HG02610 (cell line): ENCODE measurements at regions not wholly inside any gene's neighbourhood (a gene's known extent, or its start where the extent isn't known, plus 50 kb on each side); places are given as distances from the start of the nearest gene placed in this dataset.
"Not testable (repeated sequence)": the region's sequence is repeated elsewhere in the genome, so short reads cannot be mapped to it uniquely, and the experiment has no call there.

Experiments used
- ATAC-seq: cut with Tn5 transposase; IDR thresholded peaks from one replicate; pipeline ENCODE4 v1.9.1; 2021; ENCODE audit warnings: mild to moderate bottlenecking, moderate library complexity; ENCODE audit not compliant: unreplicated experiment

DNA sequence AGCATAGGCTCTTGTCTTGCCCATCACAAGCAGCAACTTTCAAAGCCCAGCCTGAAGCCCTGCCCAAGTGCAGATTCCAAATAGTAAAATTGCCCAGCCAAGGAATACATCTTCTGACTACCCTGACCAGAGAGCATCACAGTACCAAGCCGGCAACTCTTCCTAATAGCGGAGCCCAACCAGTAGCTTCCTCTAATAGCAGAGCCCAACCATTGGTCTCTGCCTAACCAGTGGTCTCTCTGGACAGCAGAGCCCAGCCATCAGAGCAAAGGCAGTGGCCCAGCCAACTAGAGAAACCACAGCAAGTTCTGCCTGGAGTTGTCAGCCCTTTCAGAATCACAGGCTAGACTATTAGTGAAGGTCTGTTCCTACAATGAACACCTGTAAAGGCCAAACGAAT is 285.6 kb downstream of the HGF start:
- ATAC-seq: no peak

DNA sequence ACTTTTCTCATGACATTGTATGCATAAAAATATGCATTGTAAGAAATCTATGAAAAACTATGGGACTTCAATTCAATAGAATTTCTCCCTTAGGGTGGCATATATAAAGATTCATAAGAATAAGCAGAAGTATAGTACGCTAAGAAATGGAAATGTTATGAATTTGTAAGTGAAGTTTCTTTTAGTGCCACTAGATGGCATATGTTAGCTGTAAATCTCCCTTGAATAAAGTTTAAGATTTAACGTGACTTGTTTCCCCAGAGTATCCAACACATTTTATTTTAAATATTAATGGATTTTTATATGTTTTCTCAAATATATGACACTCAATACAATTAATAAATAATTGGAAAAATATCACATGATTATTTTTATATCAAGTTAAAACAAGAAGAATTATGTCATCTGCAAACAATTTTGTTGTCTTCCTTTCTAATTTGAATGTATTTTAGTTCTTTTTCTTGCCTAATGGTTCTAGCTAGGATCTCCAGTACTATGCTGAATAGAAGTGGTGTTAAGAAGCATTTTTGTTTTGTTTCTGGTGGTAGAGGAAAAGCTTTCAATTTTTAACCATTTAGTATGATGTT is 287.2 kb downstream of the HGF start:
- no peak for ATAC-seq

DNA sequence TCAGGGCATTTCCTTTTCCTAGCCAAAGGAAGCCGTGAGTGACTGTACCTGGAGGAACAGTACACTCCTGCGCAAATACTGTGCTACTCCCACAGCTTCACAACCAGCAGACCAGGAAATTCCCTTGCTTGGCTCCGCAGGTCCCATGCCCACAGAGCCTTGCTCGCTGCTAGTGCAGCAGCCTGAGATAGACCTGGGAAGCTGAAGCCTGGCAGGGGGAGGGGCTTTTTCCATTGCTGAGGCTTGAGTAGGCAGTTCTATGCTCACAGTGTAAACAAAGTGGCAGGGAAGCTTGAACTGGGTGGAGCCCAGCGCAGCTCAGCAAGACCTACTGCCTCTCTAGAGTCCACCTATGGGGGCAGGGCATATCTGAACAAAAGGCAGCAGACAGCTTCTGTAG is 291.2 kb downstream of the HGF start:
- no peak for ATAC-seq

DNA sequence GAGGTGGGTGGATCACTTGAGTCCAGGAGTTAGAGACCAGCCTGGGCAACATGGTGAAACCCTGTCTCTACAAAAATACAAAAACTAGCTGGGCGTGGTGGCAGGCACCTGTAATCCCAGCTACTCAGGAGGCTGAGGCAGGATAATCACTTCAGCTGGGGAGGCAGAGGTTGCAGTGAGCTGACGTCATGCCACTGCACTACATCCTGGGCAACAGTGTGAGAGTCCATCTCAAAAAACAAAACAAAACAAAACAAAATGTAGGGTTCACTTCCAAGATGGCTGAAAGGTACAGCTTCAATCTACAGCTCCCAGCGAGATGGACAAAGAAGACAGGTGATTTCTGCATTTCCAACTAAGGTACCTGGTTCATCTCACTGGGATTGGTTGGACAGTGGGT is 291.6 kb downstream of the HGF start:
- ATAC-seq: not testable (repeated sequence)

DNA sequence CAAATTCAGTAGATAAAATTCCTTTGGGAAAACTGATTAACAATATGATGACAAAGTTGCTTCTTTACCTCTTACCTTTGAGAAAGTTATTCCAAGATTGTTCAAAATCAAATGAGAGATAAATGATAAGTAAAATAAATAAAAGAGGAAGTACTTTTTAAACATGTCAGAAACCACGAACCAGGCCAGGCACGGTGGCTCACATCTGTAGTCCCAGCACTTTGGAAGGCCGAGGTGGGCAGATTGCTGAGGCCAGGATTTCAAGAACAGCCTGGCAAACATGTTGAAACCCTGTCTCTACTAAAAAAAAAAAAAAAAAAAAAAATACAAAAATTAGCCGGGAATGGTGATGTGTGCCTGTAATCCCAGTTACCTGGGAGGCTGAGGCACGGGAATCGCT is 296.6 kb downstream of the HGF start:
- ATAC-seq: no peak

DNA sequence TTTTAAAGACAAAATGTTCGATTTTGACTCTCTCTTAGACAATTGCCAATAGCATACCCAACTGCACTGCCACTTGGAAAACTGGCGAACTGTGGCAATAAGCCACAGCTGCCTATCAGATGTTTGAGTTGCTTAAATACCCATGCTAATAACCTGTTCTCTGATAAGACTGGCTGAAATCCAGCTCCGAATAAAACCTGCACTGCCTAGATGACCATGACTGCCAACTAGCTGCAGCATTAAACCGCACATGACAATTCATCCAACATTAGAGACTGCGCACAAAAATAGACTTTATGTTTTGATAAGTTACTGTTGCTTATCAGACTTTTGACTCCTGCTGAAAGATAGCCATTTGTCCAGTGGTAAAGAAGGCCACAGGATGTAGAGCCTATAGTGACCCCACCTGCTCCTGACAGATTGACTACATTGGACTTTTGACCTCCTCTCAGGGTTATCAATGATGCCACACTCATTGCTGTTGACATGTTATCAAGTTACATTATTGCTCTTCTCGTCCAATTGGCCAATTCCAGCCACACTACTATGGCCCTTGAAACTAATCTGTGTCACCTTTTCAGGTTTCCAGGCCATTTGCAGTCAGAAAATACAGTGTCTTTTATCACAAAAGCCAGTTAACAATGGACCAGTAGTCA is 299.0 kb downstream of the HGF start:
- no peak for ATAC-seq

DNA sequence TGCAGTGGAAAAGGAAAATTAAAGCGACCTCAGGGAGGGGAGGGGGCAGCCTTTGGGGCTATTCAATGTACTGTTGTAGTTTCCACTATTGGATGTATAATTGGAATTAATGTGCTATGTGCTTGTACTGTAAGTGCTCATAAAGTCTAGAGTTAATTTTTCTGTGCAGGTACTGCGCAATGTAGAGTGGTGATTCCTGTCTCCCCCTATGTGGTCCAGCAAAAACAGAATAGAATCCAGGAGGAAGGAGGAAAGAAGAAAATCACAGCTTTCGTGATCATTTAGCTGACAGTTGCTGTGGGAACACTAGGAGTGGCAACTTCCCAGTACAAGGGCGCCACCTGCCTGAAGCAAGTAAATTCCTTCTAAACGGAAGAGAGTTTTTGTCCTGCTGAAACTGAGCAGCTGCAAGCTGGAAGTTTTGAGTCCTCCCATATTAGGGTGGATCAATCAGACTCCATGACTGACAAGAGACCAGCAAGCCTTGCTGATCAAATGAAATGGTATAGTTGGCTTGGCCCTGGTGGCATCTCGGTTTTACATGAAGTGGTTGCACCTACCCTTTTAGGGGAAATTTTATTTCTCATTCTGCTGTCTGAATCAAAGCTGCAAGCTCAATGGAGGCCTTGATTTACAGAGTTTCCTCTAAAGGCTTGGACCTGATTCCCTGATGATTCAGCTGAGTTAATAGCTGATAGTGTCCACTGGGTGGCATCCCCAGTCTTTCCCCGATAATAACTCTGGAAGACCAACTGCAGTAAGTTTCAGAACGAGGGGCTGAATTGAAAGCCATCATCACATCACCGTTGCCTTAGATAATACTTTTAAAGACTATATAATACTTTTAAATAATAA is 299.8 kb downstream of the HGF start:
- peak; percentile 61 for ATAC-seq

DNA sequence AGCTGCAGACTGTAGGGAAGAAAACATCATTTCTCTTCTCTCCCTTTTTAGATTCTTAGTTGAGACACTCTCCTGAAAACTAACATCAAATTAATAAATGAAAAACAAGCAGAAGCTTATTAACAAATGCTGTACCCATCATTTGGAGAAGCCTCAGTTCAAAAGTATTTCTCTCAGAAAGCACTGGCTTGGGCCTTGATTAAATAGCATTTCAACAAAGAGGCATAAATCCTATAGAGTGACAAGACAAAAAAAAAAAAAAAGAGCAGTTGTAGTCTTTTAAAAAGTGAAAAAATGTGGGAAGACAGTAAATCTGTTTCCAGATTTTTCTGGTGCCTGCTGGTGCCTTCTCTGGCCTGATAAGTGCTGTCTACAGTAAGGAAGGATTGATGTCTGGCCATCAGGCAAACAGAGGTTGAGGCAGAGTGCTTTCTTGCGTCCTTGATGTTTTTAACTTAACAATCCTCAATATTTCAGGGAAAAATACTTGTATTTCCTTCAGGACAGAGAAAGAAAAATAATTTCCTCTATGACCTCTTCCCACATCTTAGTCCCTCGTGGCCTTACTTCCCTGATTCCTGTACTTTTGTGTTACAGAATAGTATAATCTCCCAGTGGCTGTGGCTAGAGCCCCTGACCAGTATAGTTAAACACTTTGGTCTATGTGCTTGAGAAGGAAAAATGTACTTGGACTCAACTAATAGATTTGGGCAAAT is 300.5 kb downstream of the HGF start:
- ATAC-seq: no peak

DNA sequence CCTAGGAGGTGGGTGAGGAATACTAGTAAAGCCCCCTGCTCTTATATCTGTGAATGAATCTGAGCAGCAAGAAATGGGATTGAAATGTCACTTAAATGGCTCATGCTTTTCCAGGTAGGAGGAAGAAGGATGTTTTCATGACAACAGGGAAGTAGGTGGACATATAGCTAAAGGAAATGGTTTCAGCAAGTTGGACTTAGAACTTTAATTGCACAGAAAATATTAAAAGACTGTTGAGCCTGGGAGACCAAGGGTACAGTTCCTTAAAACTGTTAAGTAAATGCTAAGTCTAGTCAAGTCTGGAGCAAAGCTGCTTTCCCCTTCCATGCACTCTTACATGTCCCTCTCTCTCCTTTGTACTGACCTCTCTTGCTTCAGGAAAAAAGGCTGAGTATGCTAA is 301.3 kb downstream of the HGF start:
- no peak for ATAC-seq

DNA sequence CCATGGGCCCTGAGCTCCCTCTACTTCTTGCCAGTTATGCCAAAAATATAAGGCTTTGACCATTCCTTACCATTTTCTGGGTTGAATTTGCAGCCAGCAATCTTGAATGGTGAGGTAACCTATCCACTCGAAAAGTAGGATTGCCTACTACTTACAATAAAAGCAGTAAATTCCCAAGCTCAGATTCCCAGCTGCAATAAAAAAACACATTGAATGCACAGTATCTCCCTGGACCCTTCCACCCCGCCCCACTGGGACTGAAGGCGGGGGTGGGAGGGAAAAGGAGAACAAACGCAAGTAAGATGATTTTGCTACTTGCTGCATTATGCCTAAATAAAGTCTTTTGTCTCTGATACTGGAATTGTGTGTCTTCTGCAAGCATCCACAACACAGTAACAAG is 301.9 kb downstream of the HGF start:
- no peak for ATAC-seq

DNA sequence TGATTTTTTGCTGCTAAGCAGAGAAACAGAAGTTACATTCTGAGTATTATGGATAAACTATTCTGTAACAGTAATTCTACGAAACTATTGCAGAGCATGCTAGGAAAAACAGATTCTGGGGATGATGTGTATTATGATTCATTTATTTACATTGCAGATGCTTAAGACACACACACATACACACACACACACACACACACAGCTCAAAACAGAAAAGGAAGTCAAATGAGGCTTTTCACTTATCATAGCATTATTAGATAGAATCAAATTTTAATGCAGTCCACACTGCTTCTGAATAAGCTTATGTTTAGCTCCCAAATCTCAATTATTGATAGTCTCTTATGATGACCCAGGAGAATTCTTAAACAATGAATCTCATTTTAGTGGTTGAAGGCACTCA is 307.2 kb downstream of the HGF start:
- no peak for ATAC-seq

DNA sequence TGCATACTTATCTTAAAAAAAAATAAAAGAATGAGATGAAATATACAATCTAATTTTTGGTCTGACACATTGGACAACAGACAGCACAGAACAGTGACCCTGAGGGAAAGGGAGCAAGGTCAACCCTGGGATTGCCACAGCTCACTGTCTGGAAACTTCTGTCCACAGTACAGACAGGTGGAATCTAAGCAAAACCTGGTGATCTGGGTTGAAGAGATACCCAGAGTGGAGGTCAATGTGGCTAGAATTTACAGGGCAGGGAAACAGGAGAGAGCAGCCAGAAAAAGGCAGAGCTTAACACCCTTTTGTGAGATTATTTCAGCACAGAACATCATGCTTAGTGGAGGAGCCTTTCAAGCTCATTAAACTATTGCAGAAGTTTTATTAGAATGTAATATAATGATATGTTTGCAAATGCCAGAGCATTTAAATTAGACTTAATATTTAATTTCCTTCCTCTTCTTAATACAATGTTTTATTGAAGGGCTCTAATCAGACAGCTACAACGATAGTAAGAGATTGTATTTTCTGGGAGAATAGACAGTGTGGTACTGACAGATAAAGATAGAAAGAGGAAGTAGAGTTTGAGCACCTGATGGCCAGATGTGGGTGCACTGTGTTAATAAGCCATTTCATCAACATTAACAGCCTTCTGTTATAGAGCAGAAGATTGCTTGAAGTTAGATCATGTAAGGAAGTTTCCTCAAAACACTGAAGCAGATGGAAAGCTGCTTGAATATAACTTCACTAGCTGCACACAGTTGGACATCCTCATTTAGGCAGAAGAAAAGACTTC is 309.4 kb downstream of the HGF start:
- no peak for ATAC-seq

DNA sequence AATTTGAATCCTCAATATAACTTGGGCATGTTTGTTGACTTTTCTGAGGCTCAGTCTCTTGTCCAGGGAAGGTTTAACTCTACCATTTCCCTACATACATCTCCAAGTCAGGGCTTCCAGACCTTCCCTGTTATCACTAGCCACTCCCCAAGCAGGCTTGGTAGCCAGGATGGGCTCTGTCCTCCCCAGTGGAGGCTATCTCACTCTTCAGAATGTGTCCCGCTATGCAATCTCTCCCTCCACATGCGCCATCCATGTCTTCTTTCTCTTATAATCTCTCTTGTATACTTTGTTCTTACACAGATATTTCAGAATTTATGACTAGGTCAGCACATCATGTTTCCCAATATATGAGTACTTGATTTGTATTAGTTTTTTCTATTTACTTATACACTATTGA is 310.4 kb downstream of the HGF start:
- ATAC-seq: no peak

DNA sequence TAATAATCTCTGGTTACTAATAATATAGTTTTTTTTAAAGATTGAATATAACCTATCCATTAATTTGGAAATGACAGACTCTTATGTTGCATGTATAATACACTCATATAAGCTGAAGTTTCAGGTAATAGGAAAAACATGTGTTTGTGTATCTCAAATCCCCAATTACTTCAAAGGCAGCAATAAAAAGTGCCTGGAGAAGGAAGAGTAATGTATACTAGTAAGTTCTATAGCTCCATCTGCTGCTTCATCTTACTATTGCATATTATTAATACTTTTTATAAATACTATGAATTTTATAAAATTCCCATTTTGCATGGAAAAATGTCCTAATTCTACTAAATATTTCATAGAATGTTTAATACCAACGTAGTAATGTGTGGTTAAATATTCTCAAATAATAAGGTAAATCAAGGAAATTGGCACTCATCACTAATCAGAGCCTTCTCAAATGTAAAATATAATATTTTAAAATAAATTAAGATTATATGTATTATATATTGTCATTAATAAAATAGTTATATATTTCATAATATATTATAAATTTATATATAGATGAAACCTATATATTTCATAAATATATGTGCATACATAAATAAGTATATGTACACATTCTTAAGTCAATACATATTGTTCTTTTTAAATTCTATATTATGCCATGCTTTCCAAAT is 311.9 kb downstream of the HGF start:
- no peak for ATAC-seq

DNA sequence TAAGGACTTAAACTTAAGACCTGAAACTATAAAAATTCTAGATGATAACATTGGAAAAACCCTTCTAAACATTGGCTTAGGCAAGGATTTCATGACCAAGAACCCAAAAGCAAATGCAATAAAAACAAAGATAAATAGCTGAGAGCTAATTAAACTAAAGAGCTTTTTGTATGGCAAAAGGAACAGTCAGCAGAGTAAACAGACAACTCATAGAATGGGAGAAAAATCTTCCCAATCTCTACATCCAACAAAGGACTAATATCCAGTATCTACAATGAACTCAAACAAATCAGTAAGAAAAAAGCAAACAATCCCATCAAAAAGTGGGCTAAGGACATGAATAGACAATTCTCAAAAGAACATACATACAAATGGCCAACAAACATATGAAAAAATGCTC is 316.1 kb downstream of the HGF start:
- not testable (repeated sequence) for ATAC-seq

DNA sequence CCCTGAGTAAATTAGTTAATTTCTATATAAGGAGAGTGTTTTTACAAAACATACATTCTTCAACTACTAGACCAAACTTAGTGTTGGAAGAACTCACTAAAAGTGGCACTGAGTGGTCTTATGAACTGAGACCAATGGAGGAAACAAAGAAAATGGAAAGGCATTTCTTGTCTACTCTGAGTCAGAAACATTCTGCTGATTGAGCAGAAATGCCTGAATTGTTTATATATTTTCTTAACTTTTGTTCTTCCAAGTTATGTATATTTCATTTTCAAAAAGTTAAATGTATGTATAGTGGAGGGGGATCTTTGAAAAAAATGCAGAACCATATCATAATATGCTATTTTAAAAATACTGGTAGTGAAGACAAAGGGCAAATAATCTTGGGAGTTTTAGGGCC is 320.7 kb downstream of the HGF start:
- no peak for ATAC-seq

DNA sequence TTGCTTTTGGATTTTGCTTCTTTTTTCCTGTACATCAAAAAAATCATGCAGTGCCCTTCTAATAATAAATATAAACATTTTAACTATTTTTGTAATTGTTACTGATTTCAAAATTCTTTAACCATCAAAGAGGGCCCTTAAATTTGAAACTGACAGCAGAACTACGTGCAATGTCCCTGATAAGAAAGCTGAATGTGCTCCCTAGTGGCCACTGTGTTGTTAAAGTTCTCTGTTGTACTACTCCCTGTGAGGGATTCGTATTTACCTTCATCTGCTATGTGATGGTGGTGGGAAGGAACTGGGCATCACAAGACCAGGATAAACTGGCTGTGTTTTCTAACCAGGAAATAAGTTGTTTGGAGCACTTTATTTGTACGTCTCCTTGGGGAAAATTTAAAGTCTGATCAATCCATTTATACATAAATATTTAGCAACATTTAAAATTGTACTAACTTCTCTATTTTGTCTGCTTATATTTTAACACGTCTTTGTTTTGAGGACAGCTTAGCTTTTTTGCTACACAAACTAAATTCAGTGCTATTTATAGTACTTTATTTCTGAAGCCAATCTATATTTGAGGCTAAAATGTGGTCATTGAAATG is 322.4 kb downstream of the HGF start:
- no peak for ATAC-seq

DNA sequence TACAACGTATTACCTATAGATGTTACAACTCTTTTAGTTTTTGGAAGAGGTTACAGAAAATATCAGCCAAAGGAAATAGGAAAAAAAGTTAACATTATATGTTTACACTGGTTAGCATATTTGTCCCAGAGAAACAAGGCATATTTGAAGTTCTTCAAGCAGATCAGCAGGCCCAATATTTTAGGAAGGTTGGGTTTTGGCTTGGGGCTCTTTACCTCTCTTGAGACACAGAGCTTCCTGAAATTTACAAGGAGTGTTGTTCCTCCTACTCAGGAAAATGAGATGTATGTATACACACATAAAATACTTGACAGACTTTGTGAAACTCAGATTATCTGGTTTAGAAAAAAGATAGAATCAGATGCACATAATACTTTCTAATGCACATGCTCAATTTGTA is 323.6 kb downstream of the HGF start:
- ATAC-seq: no peak

DNA sequence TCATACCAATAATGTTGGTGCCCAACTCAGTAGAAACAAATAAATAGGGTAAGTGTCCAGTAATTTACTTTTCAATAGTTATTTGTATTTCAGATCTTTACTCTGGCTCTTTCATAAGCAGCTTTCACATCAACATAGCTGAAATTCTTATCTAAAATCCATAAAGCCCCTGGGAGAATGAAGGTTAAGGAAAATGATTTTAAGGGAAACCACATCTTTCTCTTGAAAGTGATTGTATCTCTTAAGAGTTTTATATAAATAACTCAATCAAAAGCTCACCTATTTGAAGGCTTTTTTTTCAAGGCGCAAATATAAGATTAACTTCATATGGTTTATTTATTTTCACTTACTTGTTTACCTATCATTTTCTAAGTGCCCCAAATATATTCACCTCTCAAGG is 324.4 kb downstream of the HGF start:
- no peak for ATAC-seq

DNA sequence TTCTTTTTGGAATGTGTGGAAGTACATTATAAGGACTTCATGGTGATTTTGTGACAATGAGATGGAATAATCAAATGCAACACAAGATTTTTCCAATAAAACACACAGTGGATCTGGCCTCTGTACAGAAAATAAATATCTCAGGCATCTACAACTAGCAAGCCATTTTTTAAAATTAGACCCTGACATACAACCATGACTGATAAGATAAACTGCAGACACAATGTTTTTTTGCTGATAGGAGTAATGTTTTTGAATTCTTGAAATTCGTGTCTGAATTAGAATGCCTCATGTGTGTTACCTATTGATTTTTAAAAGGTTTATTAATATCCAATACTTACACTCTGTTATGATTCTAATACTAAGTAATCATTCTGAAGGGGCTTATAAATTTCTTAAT is 328.1 kb downstream of the HGF start:
- ATAC-seq: no peak
